ENCODE measurements at regions not wholly inside any gene's neighbourhood (a gene's known extent, or its start where the extent isn't known, plus 50 kb on each side); places are given as distances from the start of the nearest gene placed in this dataset.

- Histone ChIP-seq H3F3A (ENCODE audit: insufficient read depth, low read depth) (peaks cover 7% of the 10 kb centered on the region; the same call in 1 of the 2 replicates), H4K20me1 (ENCODE audit: insufficient read depth) (no peaks in the 10 kb centered on the region), H3K36me3 (ENCODE audit: low read depth) (no peaks in the 10 kb centered on the region), H3K27me3 (ENCODE audit: insufficient read depth, low read depth) (no peaks in the 10 kb centered on the region), H3K9me2 (ENCODE audit: insufficient read depth) (no peaks in the 10 kb centered on the region), H3K4me3 (no peak overlapping the region), H3K4me2 (no peak overlapping the region), H2AFZ (no peak overlapping the region), H3K4me1 (replicated peaks; ENCODE audit: insufficient read depth) (peaks cover 10% of the 10 kb centered on the region), H3K79me2 (ENCODE audit: low read depth) (no peaks in the 10 kb centered on the region), H3K9me3 (ENCODE audit: insufficient read depth, low read depth) (peaks cover 10% of the 10 kb centered on the region), H3K27ac (no peak overlapping the region)
- no peak for TF ChIP-seq CTCF (conservative IDR thresholded peaks at IDR 0.05)
- TF ChIP-seq EZH2 (IDR thresholded peaks at IDR 0.05; ENCODE audit: low read depth): no peak
- CTCF ChIA-PET: no interaction called here
- intact Hi-C loops (cut with micrococcal nuclease; ENCODE audit: unreplicated experiment): no loop called here
- no TSS peak for BruUV-seq (replicated peaks)
- no peak for DNase-seq
- POLR2A ChIA-PET (ENCODE audit: unreplicated experiment): no interaction called here
Measured at GRCh38 chr6:140487586-140487985, 1113.1 kb upstream of the CITED2 start.

GRCh38 chr6:140486450-140487361 is 1112.3 kb upstream of the CITED2 start:
- peaks cover 7% of the 10 kb centered on the region; the same call in 1 of the 2 replicates for H3F3A ChIP-seq (ENCODE audit: insufficient read depth, low read depth)
- POLR2A ChIA-PET (ENCODE audit: unreplicated experiment): no interaction called here
- H4K20me1 ChIP-seq (ENCODE audit: insufficient read depth): no peaks in the 10 kb centered on the region
- no peaks in the 10 kb centered on the region for H3K9me2 ChIP-seq (ENCODE audit: insufficient read depth)
- intact Hi-C loops (cut with micrococcal nuclease; ENCODE audit: unreplicated experiment): no loop called here
- peaks cover 10% of the 10 kb centered on the region for H3K4me1 ChIP-seq (replicated peaks; ENCODE audit: insufficient read depth)
- 0 out of 2 replicates have a peak overlapping the region, but pooled peaks have one; percentile 6 for H3K4me2 ChIP-seq
- peaks cover 10% of the 10 kb centered on the region for H3K9me3 ChIP-seq (ENCODE audit: insufficient read depth, low read depth)
- peak overlapping the region; percentile 36; the same call in 1 of the 2 replicates for H3K27ac ChIP-seq
- no peaks in the 10 kb centered on the region for H3K36me3 ChIP-seq (ENCODE audit: low read depth)
- H3K4me3 ChIP-seq: no peak overlapping the region
- CTCF ChIA-PET: no interaction called here
- no peaks in the 10 kb centered on the region for H3K79me2 ChIP-seq (ENCODE audit: low read depth)
- no peak for TF ChIP-seq CTCF (conservative IDR thresholded peaks at IDR 0.05)
- TF ChIP-seq EZH2 (IDR thresholded peaks at IDR 0.05; ENCODE audit: low read depth): no peak
- H2AFZ ChIP-seq: peak overlapping the region; percentile 64; the same call in 1 of the 2 replicates
- DNase-seq: no peak
- no peaks in the 10 kb centered on the region for H3K27me3 ChIP-seq (ENCODE audit: insufficient read depth, low read depth)
- BruUV-seq (replicated peaks): no TSS peak

GRCh38 chr6:140485740-140486449 is 1111.4 kb upstream of the CITED2 start:
- ChIA-PET CTCF (no interaction called here), POLR2A (ENCODE audit: unreplicated experiment) (no interaction called here)
- H4K20me1 ChIP-seq (ENCODE audit: insufficient read depth): no peaks in the 10 kb centered on the region
- peak overlapping the region; percentile 64 for H2AFZ ChIP-seq
- H3K36me3 ChIP-seq (ENCODE audit: low read depth): no peaks in the 10 kb centered on the region
- intact Hi-C loops (cut with micrococcal nuclease; ENCODE audit: unreplicated experiment): no loop called here
- H3K9me2 ChIP-seq (ENCODE audit: insufficient read depth): no peaks in the 10 kb centered on the region
- TF ChIP-seq EZH2 (IDR thresholded peaks at IDR 0.05; ENCODE audit: low read depth) (no peak), CTCF (conservative IDR thresholded peaks at IDR 0.05) (no peak)
- no peak overlapping the region for H3K4me3 ChIP-seq
- H3K27ac ChIP-seq: peak overlapping the region; percentile 36; the same call in 1 of the 2 replicates
- peaks cover 7% of the 10 kb centered on the region; the same call in 1 of the 2 replicates for H3F3A ChIP-seq (ENCODE audit: insufficient read depth, low read depth)
- peaks cover 10% of the 10 kb centered on the region for H3K4me1 ChIP-seq (replicated peaks; ENCODE audit: insufficient read depth)
- no peaks in the 10 kb centered on the region for H3K27me3 ChIP-seq (ENCODE audit: insufficient read depth, low read depth)
- no peaks in the 10 kb centered on the region for H3K79me2 ChIP-seq (ENCODE audit: low read depth)
- peaks cover 10% of the 10 kb centered on the region for H3K9me3 ChIP-seq (ENCODE audit: insufficient read depth, low read depth)
- H3K4me2 ChIP-seq: 0 out of 2 replicates have a peak overlapping the region, but pooled peaks have one; percentile 6
- no TSS peak for BruUV-seq (replicated peaks)
- DNase-seq: peak; percentile 8 to 35

Data from PC-9 (cell line).